ENCODE measurements at regions not wholly inside any gene's neighbourhood (a gene's known extent, or its start where the extent isn't known, plus 50 kb on each side); places are given as distances from the start of the nearest gene placed in this dataset.
"Not testable (repeated sequence)": the region's sequence is repeated elsewhere in the genome, so short reads cannot be mapped to it uniquely, and the experiment has no call there.

DNA sequence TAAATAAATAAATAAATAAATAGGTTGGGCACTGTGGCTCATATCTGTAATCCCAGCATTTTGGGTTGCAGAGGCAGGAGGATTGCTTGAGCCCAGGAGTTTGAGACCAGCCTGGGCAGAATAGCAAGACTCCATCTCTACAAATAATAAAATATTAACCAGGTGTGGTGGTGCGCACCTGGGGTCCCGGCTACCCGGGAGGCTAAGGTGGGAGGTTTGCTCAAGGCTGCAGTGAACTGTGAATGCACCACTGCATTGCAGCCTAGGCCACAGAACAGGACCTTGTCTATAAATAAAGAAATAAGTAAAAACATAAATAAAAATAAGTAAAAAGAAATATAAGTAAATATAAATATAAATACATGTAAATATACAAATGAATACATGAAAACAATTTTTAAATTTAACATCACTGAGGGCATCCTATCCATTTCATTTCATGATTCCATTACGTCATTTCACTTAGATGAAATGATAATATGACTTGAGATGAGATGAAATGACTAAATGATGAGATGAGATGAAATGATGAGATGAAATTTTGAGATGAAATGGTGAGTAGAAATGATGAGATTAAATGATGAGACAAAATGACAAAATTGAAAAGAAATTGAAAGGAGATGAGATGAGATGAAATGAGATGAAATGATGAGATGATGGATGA is 233.4 kb downstream of the GOLGA6L6 start:
- not testable (repeated sequence) for DNase-seq (ENCODE audit: low read depth in 2 of 2)

DNA sequence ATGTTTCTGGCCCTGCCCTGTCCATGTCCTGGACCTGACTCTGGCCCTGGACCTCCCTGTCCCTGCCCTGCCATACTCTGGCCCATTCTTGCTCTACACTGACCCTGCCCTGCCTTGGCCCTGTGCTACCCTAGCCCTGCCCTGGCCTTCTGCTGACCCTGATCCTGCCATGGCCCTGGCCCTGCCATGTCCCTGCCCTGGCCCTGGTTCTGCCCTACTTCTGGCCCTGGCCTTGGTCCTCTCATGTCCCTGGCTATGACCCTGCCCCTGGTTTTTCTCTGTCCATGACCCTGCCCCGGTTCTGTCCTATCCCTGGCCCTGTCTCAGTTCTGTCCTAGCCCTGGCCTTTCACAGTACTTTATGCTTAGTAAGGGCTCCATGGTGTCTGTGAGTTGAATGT is 234.5 kb downstream of the GOLGA6L6 start:
- DNase-seq (ENCODE audit: low read depth in 2 of 2), result not testable (repeated sequence)

DNA sequence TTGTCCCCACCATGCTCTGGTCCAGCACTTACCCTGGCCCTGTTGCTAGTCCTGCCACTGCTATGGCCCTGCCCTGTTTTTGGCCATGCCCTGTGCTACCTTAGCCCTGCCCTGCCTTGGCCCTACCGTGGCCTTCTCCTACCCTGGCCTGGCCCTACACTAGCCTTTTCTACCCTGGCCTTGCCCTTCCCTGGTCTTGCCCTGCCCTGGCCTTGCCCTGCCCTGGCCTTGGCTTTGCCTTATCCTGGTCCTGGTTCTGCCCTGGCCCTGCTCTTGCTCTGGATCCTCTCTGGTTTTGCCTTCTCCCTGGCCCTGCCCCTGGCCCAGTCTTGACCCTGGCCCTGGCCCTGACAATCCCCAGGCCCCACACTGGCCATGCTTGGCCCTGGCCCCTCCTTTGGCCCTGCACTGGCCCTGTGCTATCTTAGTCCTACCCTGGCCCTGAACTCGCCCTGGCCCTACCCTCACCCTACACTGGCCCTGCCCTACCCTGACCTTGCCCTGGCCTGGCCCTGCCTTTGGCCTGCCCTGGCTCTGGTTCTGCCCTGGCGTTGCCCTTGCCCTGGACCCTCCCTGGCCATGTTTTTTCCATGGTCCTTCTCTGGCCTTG is 235.0 kb downstream of the GOLGA6L6 start:
- not testable (repeated sequence) for DNase-seq (ENCODE audit: low read depth in 2 of 2)

DNA sequence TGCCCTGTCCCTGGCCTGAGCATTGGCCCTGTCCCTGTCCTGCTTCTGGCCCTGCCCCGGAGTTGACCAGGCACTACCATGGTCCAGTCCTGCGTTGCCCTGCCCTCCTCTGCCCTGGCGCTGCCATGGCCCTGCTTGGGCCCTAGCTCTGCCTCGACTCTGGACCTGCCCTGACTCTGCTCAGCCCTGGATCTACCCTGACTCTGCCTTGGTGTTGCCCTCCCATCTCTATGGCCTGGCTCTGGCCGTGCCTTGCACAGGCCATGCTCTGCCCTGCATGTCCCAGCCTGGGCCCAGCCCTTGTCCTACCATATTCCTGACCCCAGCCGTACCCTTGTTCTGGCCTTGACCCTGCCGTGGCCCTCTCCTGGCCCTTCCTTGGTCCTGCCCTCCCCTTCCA is 235.7 kb downstream of the GOLGA6L6 start:
- DNase-seq (ENCODE audit: low read depth in 2 of 2), result not testable (repeated sequence)

DNA sequence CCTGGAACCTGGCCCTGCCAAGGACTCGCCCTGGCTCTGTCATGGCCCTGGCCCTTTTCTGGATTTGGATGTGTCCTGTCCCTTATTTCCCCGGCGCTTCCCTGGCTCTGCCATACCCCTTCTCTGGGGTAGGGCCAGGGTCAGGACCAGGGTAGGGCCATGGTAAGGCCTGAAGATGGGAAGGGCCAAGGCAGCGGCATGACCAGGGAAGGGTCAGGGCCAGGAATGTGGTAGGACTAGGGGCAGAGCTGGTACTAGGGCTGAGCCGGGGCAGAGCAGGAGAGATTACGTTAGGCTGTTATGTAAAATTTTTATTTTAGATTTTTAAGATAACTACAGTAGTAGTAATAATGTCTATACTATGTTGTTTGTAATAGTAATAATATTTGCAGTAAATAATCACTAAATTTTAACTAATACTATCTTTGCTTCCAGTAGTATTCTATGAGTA is 236.6 kb downstream of the GOLGA6L6 start:
- not testable (repeated sequence) for DNase-seq (ENCODE audit: low read depth in 2 of 2)

DNA sequence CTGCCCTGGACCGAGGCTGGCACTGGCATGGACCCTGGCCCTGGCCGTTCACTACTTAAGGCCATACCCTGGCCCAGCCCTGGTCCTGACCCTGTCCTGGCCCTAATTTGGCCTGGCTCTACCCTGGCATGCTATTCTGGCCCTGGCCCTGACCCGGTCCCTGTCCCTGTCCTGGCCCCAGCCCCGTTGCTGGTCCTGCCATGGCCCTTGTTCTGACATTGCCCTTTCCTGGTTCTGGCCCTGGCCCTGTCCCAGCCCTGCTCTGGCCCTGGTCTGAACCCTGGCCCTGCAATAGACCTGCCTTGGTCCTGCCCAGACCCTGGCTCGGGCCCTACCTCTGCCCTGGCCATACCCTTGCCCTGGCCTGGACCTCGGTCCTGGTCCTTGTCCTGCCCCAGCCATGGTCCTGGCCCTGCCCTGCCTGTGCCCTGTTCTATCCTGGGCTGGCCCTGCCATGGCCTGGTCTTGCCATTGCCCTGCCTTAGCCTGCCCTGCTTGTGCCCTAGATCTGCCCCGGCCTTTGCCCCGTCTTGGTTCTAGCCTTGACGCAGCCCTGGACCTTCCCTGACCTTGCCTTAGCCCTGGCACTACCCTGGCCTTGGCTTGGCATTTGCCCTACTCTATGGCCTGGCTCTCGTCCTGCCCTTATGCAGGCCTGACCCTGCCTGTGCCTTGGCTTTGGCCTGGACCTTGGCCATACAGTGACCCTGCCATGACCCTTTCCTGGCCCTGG is 237.2 kb downstream of the GOLGA6L6 start:
- DNase-seq (ENCODE audit: low read depth in 2 of 2), result not testable (repeated sequence)

DNA sequence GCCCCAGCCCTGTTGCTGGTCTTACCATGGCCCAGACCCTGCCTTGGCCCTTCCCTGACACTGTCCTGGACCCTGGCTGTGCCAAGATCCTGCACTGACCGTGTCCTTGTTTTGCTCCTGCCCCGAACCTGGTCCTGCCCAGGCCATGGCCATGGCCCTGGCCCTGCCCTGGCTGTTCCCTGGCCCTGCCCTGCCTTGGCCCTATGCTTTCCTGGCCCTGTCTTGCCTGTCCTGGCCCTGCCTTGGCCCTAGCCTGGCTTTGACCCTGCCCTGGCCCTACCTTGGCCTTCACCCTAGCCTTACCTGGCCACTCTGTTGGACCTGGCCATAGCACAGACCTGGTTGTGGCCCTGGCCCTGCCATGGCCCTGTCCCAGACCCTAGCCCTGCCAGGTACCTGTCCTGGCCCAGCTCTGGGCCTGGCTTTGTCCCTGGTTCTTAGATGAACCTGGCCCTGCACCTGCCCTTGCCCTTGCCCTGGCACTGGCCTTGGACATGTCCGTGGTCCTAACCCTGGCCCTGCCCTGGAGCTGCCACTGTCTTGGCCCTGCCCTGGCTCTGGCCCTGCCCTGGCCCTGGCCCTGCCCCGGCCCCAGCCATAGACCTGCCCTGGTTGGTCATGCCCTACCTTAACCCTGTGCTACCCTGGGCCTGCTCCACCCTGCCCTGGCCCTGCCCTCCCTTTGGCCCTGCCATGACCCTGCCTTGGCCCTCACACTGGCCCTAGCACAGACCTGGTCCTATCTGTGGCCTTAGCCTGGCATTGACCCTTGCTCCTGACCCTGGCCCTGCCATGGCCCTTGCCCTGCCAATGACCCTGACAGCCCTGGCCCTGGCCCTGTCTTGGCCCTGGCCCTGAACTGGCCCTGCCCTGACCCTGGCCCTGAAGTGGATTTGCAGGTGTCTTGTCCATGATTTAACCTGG is 238.1 kb downstream of the GOLGA6L6 start:
- not testable (repeated sequence) for DNase-seq (ENCODE audit: low read depth in 2 of 2)

DNA sequence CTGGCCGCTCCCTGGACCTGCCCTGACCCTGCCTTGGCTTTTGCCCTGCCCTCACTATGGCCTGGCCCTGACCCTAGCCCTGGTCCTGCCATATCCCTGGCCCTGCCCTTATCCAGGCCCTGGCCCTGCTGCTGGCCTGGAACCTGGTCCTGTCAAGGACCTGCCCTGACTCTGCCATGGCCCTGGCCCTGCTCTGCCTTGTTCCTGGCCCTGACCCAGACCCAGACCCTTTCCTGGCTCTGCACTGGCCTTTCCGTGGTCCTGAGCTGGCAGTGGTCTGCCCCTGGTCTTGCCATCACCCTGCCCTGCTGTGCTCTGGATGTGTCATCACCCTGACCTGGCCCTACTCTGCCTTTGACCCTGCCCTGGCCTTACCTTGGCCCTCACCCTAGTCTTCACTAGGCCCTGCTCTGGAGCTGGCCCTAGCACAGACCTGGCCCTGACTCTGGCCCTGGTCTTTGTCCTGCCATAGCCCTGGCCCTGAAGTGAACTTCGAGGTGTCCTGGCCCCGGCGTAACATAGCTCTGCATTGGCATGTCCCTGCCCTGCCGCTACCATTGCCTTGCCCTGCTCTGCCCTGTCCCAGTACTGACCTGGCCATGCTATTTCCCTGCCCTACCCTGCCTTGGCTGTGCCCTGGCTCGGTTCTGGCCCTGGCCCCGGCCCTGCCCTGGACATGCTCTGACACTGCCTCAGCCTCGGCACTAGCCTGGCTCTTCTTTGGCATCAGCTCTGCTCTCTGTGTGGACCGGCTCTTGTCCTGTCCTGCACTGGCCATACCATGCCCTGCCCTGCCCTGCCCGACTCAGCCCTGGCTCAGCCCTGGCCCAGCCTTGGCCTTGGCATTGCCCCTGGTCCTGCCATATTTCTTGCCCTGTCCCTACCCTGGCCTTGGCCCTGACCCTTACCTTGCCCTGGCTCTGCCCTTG is 239.2 kb downstream of the GOLGA6L6 start:
- DNase-seq (ENCODE audit: low read depth in 2 of 2), result not testable (repeated sequence)

DNA sequence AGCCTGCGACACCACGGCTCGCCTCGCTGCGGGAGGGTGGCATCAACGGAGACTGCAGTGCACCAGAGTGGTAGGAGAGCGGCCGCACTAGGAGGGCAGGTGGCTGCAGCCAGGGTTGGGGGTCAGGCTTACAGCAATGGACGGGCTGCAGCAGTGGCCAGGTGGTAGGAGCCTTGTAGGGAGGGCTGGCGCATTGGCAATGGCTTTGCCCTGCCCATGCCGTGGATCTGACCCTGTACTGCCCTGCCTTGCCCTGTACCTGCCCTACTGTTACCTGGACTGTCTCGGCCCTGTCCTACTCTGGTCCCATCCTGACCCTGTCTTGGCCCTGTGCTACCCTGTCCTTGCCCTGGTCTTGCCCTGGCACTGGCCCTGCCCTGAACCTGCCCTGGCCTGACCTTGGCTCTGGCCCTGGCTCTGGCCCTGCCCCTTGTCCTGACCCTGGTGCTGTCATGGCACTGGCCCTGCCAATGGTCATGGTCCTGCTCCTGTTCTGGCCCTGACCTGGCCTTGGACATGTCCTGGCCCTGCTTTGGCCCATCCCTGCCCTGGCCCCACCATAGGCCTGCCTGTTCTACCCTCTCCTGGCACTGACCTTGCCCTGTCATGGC is 240.0 kb downstream of the GOLGA6L6 start:
- DNase-seq (ENCODE audit: low read depth in 2 of 2), result not testable (repeated sequence)

DNA sequence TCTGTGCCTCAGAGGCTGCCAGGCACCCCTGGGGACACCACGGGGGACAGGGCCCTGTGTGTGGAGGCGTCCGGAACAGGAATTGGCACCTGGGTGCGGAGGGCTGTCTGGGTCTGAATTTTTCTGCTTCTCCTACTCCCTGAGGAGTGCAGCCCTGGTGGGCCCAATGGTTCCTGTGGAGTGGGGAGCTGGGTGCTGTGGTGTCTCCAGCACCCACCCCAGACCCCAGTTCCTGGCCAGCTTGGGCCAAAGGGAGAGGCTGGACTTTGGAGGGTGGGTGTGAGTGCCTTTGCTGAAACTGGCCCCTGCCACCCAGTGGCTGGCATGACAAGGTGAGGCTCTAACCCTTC is 240.6 kb downstream of the GOLGA6L6 start:
- not testable (repeated sequence) for DNase-seq (ENCODE audit: low read depth in 2 of 2)

DNA sequence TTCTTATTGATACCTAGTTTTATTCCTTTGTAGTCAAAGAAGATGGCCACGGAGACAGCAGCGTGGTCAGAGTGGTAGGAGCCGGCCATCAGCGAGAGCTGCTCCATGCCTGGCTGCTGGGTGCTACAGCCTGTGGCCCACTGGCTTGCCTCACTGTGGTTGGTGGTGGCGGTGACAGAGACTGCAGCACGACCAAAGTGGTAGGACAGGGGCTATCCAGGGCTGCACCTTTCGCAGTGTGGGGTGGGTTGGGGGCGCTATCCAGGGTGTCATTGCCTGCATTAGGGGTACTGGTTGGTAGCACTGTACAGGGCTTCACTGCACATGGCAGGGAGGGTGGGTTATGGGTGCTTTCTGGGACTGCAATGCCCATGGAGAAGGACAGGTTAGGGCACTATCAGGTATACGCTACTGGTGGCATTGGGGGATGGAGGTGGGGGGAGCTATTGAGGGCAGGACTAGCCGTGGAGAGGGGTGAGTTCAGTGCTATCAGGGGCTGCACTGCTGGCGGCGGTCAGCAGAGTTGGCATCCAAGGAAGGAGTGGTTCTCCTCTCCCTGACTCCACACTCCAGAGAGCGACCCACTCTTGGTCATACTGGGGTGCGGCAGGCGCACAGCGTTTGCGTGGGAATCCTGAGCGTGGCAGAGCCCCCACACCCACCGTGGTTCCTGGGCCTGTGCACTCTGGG is 241.1 kb downstream of the GOLGA6L6 start:
- not testable (repeated sequence) for DNase-seq (ENCODE audit: low read depth in 2 of 2)

DNA sequence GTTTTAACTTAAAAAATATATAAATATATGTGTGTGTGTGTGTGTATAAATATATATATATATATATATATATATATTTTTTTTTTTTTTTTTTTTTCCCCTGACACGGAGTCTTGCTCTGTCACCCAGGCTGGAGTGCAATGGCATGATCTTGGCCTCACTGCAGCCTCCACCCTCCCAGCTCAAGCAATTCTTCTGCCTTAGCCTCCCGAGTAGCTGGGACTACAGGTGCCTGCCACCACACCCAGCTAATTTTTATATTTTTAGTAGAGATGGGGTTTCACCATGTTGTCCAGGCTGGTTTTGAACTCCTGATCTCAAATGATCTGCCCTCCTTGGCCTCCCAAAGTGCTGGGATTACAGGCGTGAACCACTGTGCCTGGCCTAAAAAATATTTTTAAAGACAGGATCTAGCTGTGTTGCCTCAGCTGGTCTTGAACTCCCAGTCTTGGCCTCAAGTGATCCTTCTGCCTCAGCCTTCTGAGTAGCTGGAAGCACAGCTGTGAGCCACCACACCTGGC is 243.9 kb downstream of the GOLGA6L6 start:
- DNase-seq (ENCODE audit: low read depth in 2 of 2), result not testable (repeated sequence)

DNA sequence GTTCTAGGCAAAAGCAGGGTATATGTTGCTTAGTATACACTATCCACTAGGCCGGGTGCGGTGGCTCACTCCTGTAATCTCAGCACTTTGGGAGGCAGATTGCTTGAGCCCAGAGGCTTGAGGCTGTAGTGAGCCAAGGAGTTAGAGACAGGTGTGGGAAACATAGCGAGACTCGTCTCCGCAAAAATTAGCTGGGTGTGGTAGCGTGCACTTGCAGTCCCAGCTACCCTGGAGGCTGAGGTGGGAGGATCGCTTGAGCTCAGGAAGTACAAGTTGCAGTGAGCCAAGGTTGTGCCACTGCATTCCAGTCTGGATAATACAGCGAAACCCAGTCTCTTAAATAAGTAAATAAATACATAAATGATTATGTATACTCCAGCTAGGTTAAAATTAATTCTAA is 245.3 kb downstream of the GOLGA6L6 start:
- DNase-seq (ENCODE audit: low read depth in 2 of 2), result not testable (repeated sequence)

DNA sequence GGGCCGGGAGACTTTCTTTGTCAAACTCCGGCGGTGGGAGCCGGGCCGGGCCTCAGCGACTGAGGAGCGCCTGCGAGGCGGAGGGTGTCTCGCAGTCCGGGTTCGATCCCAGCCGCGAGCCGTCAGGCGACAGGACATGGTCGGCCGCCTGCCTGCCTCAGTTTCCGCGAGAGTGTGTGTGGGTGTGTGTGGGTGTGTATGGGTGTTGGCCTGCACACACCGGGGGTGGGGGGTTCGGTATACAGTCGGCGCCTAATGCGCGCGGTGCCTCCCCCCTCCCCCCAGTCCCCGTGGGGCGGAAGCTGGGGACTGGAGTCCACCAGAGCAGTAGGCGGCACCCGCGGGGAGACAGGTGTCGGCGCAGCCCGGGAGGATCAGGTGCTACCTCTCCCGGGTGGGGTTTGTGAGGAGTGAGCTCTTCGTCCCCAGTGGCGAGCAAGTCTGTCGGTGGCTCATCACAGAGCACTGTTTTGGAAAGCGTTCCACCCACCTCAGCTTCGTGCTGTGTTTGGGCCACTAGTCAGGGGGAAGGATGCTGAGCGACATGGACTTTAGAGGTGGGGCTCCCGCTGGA is 246.3 kb downstream of the GOLGA6L6 start:
- DNase-seq (ENCODE audit: low read depth in 2 of 2), result no peak

DNA sequence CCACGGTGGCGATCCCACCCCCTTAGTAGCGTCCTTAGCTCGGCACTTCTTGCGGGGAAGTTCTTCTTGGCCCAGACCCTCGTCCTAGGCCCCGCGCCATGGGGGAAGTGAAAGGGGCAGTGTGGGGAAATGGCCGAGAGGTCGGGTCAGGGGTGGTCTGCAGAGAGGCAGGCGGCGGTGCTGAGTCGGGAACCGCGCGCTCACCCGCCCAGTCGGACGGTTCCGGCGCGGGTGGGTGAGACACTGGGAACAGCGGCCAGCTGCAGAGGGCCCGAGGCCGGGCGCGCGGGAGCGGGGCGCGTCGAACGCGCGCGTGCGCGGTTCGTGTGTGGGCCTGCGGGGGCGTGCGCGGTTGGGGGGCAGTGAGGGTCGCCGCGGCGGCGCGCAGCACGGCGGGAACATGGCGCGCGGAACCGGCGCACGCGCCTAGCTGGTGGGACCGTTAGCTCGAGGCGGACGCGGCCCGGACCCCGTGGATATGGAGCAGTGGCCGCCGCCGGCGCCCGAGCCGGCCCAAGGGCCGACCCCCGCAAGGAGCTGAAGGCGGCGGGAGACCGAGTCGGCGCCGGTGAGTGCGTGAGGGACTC is 246.9 kb downstream of the GOLGA6L6 start:
- DNase-seq (ENCODE audit: low read depth in 2 of 2), result no peak

DNA sequence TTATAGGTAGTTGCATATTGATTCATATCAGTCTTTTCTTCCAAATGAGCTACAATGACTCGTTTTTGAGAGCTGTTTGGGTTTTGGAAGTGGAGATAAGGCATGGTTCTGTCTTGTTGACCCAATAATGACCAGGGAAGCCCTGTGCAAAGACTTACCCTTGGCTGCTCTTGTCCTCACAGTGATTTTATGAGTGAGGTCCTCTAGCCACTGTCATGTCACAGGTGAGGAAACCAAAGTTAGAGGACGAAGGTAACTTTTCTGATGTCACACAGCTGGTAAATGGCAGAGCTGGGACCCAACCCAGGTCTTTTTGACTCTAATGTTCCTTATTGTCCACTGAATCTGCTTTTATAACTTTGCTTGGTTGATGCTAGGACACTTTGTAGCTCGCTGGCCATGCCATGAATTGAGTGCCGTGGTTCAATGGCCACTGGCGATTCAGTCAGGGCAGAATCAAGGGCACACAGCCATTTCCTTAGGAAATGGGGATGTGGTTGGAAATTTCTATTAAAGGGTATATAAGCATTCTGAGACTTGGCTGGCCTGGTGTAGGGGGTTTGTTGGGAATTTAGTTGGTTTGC is 249.1 kb downstream of the GOLGA6L6 start:
- not testable (repeated sequence) for DNase-seq (ENCODE audit: low read depth in 2 of 2)

DNA sequence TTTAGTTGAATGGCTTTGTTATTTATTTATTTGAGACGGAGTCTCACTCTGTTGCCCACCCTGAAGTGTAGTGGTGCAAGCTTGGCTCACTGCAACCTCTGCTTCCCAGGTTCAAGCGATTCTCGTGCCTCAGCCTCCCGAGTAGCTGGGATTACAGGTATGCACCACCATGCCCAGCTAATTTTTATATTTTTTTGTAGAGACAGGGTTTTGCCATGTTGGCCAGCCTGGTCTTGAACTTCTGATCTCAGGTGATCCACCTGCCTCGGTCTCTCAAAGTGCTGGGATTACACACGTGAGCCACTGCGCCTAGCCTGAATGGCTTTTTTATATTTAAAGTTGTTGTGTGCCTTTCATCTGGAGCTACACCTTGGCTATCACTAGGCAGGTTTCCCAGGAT is 250.0 kb downstream of the GOLGA6L6 start:
- DNase-seq (ENCODE audit: low read depth in 2 of 2), result not testable (repeated sequence)

DNA sequence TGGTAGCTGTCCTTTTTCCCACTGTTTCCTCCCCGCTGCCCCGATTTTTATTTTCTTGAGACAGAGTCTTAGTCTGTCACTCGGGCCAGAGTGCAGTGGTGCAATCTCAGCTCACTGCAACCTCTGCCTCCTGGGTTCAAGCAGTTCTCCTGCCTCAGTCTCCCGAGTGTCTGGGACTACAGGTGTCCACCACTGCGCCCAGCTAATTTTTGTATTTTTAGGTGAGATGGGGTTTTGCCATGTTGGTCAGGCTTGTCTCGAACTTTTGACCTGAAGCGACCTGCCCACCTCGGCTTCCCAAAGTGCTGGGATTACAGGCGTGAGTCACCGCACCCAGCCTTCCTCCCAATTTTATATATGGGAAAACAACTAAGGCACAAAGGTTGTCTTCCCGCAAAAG is 251.0 kb downstream of the GOLGA6L6 start:
- not testable (repeated sequence) for DNase-seq (ENCODE audit: low read depth in 2 of 2)

Data from stimulated activated CD4-positive, alpha-beta T cell treated with anti-CD3 and anti-CD28 coated beads, Interleukin-1b, Interleukin-23, amount 100 ng/mL, for 1 hour (primary cell).